ENCODE measurements at regions not wholly inside any gene's neighbourhood (a gene's known extent, or its start where the extent isn't known, plus 50 kb on each side); places are given as distances from the start of the nearest gene placed in this dataset.
"Not testable (repeated sequence)": the region's sequence is repeated elsewhere in the genome, so short reads cannot be mapped to it uniquely, and the experiment has no call there.

GRCh38 chr10:46169736-46170135 is 117.1 kb upstream of the ANTXRL start:
- H3K4me1 ChIP-seq (ENCODE audit: insufficient read depth, low read length) = no peaks in the 10 kb centered on the region
- H3K36me3 ChIP-seq (ENCODE audit: insufficient read depth, low read length) = no peaks in the 10 kb centered on the region
- H3K9ac ChIP-seq (ENCODE audit: low read depth, low read length) = no peak overlapping the region
- no peaks in the 10 kb centered on the region; the same call in 1 of the 2 replicates for H3K9me3 ChIP-seq (ENCODE audit: control insufficient read depth, insufficient read depth, low read length)

DNA sequence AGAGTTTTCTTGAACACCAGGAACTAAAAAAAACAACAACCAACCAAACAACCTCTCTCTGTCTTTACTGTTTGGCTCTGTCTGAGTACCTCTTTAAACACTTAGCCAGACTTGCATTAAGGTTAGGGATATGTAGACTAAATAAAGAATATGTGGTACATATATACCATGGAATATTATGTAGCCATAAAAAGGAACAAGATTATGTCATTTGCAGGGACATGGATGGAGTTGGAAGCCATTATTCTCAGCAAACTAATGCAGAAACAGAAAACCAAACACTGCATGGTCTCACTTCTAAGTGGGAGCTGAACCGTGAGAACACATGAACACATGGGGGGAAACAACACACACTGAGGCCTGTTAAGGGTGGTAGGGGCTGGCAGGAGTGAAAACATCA is 116.0 kb upstream of the ANTXRL start:
- Histone ChIP-seq H3K9me3 (ENCODE audit: control insufficient read depth, insufficient read depth, low read length) (no peaks in the 10 kb centered on the region; the same call in 1 of the 2 replicates), H3K36me3 (ENCODE audit: insufficient read depth, low read length) (no peaks in the 10 kb centered on the region), H3K4me1 (ENCODE audit: insufficient read depth, low read length) (peaks cover 1% of the 10 kb centered on the region; the same call in 1 of the 2 replicates), H3K9ac (ENCODE audit: low read depth, low read length) (no peak overlapping the region)

DNA sequence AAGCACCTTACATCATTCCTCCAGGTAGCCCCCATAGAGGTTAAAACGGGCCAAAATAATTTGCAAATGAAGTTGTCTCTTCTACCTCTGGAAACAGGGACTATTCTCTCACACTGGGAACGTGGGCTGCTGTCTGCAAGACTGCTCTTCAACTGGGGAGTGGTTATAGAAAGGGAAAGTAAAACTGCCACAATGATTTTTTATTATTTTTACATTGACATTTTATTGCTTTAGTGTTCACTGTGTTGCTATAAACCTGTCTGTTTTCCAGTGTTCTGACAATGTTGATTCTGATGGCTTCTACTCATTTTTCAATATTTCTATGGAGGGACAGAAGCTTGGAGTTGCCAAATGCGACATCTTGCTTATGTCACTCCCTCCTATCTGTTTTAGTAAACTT is 115.1 kb upstream of the ANTXRL start:
- Histone ChIP-seq H3K4me1 (ENCODE audit: insufficient read depth, low read length) (peaks cover 7% of the 10 kb centered on the region; the same call in 1 of the 2 replicates), H3K9ac (ENCODE audit: low read depth, low read length) (no peak overlapping the region), H3K9me3 (ENCODE audit: control insufficient read depth, insufficient read depth, low read length) (no peaks in the 10 kb centered on the region; the same call in 1 of the 2 replicates), H3K36me3 (ENCODE audit: insufficient read depth, low read length) (no peaks in the 10 kb centered on the region)

DNA sequence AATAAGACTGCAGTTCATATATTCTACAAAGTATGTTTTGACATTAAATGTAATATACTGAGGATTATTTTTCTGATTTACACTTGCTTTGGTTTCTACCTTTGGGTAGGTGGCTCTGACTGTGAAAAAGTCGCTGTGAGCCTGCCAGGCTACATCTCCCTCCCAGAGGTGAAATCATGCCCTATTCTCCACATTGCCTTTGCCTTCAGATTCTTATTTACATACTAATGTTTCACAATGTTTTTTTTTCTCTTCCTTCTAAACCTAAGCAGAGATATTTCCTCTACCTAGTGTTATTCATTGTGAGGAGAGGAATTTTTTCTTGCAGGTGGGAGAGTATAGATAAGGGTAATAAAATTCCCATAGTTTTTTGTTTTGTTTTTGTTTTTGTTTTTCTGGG is 111.5 kb upstream of the ANTXRL start:
- H3K4me1 ChIP-seq (ENCODE audit: insufficient read depth, low read length) = peaks cover 7% of the 10 kb centered on the region; the same call in 1 of the 2 replicates
- H3K9me3 ChIP-seq (ENCODE audit: control insufficient read depth, insufficient read depth, low read length) = no peaks in the 10 kb centered on the region; the same call in 1 of the 2 replicates
- no peak overlapping the region for H3K9ac ChIP-seq (ENCODE audit: low read depth, low read length)
- no peaks in the 10 kb centered on the region for H3K36me3 ChIP-seq (ENCODE audit: insufficient read depth, low read length)

GRCh38 chr10:46175831-46176230 is 111.0 kb upstream of the ANTXRL start:
- Histone ChIP-seq H3K9ac (ENCODE audit: low read depth, low read length) (no peak overlapping the region), H3K9me3 (ENCODE audit: control insufficient read depth, insufficient read depth, low read length) (no peaks in the 10 kb centered on the region; the same call in 1 of the 2 replicates), H3K36me3 (ENCODE audit: insufficient read depth, low read length) (no peaks in the 10 kb centered on the region), H3K4me1 (ENCODE audit: insufficient read depth, low read length) (peaks cover 7% of the 10 kb centered on the region; the same call in 1 of the 2 replicates)

DNA sequence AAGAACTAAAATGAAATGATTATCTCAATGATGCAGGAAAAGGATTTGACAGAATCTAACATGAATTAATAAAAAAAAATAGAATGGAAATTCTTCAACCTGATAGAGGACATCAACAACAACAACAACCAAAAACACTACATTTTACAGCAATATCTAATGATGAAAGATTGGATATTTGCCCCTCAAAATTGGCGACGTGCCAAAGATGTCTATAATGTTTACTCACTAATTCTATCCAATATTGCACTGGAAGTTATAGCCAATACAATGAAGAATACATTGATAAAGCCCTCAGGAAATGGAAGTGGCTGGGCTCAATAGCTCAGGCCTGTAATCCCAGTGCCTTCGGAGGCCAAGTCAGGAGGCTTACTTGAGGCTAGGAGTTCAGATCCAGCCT is 99.4 kb upstream of the ANTXRL start:
- not testable (repeated sequence) for H3K9me3 ChIP-seq (ENCODE audit: control insufficient read depth, insufficient read depth, low read length); H3K36me3 ChIP-seq (ENCODE audit: insufficient read depth, low read length); H3K9ac ChIP-seq (ENCODE audit: low read depth, low read length); H3K4me1 ChIP-seq (ENCODE audit: insufficient read depth, low read length)

DNA sequence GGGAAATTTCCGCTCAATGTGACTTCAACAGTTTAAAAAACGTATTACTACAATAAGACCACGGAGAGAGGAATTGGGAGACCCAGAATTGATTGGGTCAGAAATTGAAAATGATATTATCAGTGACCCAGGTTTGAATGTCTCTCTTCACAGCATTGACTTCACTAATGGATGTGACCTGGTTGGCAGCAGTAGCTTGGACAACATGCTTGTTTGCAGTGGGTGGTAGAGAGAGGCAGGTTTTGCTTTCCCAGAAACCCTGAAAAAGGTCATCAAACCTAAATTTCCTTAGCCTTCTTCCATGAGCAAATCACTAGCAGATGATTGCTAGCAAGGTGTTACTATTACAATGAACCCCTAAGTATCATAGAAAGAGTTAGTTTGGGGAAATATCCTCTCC is 89.7 kb upstream of the ANTXRL start:
- Histone ChIP-seq H3K4me1 (ENCODE audit: insufficient read depth, low read length) (no peaks in the 10 kb centered on the region), H3K9ac (ENCODE audit: low read depth, low read length) (no peak overlapping the region), H3K9me3 (ENCODE audit: control insufficient read depth, insufficient read depth, low read length) (no peaks in the 10 kb centered on the region), H3K36me3 (ENCODE audit: insufficient read depth, low read length) (no peaks in the 10 kb centered on the region)

DNA sequence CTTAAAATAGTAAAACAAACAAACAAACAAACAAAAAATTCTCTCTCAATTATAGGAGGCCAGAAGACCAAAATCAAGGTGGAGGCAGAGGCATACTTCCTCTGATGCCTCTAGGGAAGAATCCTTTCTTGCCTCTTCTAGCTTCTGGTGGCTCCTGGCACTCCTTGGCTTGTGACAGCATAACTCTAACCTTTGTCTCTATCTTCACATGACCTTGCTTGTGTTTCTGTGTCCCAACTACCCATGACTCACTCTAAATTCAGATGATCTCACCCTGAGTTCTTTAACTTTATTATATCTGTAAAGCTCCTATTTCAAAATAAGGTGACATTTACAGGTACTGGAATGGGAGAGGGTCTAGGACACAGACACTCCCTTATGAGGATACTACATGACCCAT is 88.3 kb upstream of the ANTXRL start:
- Histone ChIP-seq H3K9me3 (ENCODE audit: control insufficient read depth, insufficient read depth, low read length) (no peaks in the 10 kb centered on the region), H3K36me3 (ENCODE audit: insufficient read depth, low read length) (no peaks in the 10 kb centered on the region), H3K9ac (ENCODE audit: low read depth, low read length) (no peak overlapping the region), H3K4me1 (ENCODE audit: insufficient read depth, low read length) (no peaks in the 10 kb centered on the region)

GRCh38 chr10:46202405-46202804 is 84.4 kb upstream of the ANTXRL start:
- not testable (repeated sequence) for H3K9ac ChIP-seq (ENCODE audit: low read depth, low read length); H3K4me1 ChIP-seq (ENCODE audit: insufficient read depth, low read length); H3K36me3 ChIP-seq (ENCODE audit: insufficient read depth, low read length); H3K9me3 ChIP-seq (ENCODE audit: control insufficient read depth, insufficient read depth, low read length)

DNA sequence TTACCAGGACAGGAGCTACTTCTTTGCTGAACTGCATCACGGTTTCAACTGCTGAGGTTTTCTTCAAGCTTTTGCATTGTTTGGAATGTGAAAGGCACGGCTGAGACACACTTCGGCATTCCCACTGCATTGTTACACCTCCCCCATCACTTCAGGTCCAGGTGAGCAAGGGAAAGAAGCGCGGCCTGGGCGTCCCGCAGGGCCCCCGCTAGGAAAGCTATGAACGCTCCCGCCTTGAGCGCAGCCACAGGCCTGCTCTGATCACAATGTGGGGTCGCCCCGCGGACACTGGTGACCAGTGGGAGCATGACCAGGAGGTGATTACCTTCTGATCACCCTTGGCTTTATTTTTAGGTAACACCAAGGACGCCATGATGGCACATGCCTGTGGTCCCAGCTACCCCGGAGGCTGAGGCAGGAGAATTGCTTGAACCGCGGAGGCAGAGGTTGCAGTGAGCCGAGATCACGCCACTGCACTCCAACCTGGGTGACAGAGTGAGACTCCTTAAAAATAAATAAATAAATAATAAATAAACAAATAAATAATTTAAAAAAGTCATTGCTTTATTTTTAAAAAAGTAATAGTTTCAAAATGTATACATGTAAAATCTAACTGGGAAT is 82.2 kb upstream of the ANTXRL start:
- H3K9me3 ChIP-seq (ENCODE audit: control insufficient read depth, insufficient read depth, low read length); H3K36me3 ChIP-seq (ENCODE audit: insufficient read depth, low read length); H3K4me1 ChIP-seq (ENCODE audit: insufficient read depth, low read length); H3K9ac ChIP-seq (ENCODE audit: low read depth, low read length): not testable (repeated sequence)

DNA sequence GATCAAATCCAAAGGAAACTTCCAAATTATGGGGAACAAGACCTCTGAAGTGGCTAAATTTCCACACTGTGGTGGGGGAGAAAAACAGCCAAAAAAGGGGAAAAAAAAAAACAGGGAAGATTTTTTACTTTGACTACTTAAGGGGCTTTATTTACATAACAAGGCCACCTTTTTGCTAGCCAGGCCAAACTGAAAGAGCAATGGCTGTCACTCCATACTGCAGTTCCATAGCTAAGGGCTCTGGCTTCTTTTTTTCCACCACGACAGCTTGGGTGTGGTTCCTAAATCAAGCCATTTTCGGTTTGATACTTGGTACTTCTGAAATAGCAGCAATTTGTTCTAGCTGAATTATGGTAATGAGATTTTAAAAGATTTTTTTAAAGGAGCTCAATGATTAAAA is 76.4 kb upstream of the ANTXRL start:
- H3K9ac ChIP-seq (ENCODE audit: low read depth, low read length); H3K9me3 ChIP-seq (ENCODE audit: control insufficient read depth, insufficient read depth, low read length); H3K4me1 ChIP-seq (ENCODE audit: insufficient read depth, low read length); H3K36me3 ChIP-seq (ENCODE audit: insufficient read depth, low read length): not testable (repeated sequence)

DNA sequence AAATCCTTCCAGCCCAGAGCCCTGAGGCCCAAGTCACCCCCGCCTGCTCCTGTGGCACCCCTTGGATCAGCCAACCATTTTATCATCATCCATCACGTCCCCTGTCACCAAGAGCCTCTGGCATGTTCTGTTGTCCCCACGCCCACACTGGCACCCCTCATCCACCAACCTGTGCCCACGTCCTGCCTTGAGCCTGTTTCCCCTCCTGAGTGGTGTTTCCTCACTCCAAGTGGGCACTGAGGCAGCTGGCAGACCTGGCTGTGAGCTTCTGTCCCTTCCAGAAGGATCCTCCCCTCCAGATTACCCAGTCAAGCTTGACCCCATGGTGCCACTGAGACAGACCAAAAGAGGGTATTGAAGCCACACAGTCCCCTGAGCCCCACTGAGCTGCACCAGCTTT is 71.4 kb upstream of the ANTXRL start:
- H3K4me1 ChIP-seq (ENCODE audit: insufficient read depth, low read length) = no peaks in the 10 kb centered on the region

GRCh38 chr10:46216003-46216634 is 70.7 kb upstream of the ANTXRL start:
- Histone ChIP-seq H3K9me3 (ENCODE audit: control insufficient read depth, insufficient read depth, low read length) (no peaks in the 10 kb centered on the region), H3K9ac (ENCODE audit: low read depth, low read length) (no peak overlapping the region)

More for the DNA sequence above, 71.4 kb upstream of the ANTXRL start:
- Histone ChIP-seq H3K9ac (ENCODE audit: low read depth, low read length) (no peak overlapping the region), H3K9me3 (ENCODE audit: control insufficient read depth, insufficient read depth, low read length) (no peaks in the 10 kb centered on the region), H3K36me3 (ENCODE audit: insufficient read depth, low read length) (no peaks in the 10 kb centered on the region)

GRCh38 chr10:46216836-46217751 is 69.7 kb upstream of the ANTXRL start:
- Histone ChIP-seq H3K4me1 (ENCODE audit: insufficient read depth, low read length) (no peaks in the 10 kb centered on the region), H3K36me3 (ENCODE audit: insufficient read depth, low read length) (no peaks in the 10 kb centered on the region), H3K9me3 (ENCODE audit: control insufficient read depth, insufficient read depth, low read length) (no peaks in the 10 kb centered on the region), H3K9ac (ENCODE audit: low read depth, low read length) (no peak overlapping the region)

More at GRCh38 chr10:46216003-46216634, 70.7 kb upstream of the ANTXRL start:
- no peaks in the 10 kb centered on the region for H3K4me1 ChIP-seq (ENCODE audit: insufficient read depth, low read length)
- H3K36me3 ChIP-seq (ENCODE audit: insufficient read depth, low read length) = no peaks in the 10 kb centered on the region
